ENCODE measurements at regions not wholly inside any gene's neighbourhood (a gene's known extent, or its start where the extent isn't known, plus 50 kb on each side); places are given as distances from the start of the nearest gene placed in this dataset.

DNA sequence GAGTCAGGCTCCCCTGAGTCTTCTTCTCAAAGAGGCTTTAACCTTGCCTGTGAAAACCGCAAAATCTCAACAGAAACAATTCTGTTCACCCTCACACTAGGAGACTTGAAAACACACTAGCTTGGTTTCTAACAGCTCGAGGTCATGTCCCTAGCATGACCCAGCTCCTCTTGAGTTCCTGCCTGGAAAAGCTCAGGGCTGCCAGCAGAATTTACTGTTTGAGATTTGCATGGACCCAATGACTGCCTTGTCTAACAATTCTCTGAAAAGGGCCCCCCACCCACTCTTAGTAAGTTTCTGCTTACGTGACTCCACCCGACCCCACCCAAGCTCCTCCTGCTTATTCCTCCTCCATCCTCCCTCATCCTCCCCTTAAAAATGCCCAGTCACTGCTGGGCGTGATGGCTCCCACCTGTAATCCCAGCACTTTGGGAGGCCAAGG, 85.1 kb upstream of the KMT2C start (continued):
- TF ChIP-seq, protein P1, sequence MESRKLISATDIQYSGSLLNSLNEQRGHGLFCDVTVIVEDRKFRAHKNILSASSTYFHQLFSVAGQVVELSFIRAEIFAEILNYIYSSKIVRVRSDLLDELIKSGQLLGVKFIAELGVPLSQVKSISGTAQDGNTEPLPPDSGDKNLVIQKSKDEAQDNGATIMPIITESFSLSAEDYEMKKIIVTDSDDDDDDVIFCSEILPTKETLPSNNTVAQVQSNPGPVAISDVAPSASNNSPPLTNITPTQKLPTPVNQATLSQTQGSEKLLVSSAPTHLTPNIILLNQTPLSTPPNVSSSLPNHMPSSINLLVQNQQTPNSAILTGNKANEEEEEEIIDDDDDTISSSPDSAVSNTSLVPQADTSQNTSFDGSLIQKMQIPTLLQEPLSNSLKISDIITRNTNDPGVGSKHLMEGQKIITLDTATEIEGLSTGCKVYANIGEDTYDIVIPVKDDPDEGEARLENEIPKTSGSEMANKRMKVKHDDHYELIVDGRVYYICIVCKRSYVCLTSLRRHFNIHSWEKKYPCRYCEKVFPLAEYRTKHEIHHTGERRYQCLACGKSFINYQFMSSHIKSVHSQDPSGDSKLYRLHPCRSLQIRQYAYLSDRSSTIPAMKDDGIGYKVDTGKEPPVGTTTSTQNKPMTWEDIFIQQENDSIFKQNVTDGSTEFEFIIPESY (IDR thresholded peaks at IDR 0.05; ENCODE audit: borderline replicate concordance, low read depth) = no peak
- TF ChIP-seq, protein P2, sequence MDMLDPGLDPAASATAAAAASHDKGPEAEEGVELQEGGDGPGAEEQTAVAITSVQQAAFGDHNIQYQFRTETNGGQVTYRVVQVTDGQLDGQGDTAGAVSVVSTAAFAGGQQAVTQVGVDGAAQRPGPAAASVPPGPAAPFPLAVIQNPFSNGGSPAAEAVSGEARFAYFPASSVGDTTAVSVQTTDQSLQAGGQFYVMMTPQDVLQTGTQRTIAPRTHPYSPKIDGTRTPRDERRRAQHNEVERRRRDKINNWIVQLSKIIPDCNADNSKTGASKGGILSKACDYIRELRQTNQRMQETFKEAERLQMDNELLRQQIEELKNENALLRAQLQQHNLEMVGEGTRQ (IDR thresholded peaks at IDR 0.05; ENCODE audit: borderline replicate concordance, low read depth, low read length) = no peak
- no peak for TF ChIP-seq CHD2 (IDR thresholded peaks at IDR 0.05; ENCODE audit: low read length, partially characterized antibody)
- TF ChIP-seq POLR2AphosphoS5 (IDR thresholded peaks at IDR 0.05; ENCODE audit: low read depth, low read length) = no peak
- TF ChIP-seq ELF1 (IDR thresholded peaks at IDR 0.05) = no peak
- no peak for TF ChIP-seq NFIC (IDR thresholded peaks at IDR 0.05; ENCODE audit: borderline replicate concordance)
- TF ChIP-seq, protein P3, sequence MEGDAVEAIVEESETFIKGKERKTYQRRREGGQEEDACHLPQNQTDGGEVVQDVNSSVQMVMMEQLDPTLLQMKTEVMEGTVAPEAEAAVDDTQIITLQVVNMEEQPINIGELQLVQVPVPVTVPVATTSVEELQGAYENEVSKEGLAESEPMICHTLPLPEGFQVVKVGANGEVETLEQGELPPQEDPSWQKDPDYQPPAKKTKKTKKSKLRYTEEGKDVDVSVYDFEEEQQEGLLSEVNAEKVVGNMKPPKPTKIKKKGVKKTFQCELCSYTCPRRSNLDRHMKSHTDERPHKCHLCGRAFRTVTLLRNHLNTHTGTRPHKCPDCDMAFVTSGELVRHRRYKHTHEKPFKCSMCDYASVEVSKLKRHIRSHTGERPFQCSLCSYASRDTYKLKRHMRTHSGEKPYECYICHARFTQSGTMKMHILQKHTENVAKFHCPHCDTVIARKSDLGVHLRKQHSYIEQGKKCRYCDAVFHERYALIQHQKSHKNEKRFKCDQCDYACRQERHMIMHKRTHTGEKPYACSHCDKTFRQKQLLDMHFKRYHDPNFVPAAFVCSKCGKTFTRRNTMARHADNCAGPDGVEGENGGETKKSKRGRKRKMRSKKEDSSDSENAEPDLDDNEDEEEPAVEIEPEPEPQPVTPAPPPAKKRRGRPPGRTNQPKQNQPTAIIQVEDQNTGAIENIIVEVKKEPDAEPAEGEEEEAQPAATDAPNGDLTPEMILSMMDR (IDR thresholded peaks at IDR 0.05) = no peak
- TF ChIP-seq MEF2A (IDR thresholded peaks at IDR 0.05; ENCODE audit: borderline replicate concordance, low read depth) = no peak
- TF ChIP-seq NRF1 (IDR thresholded peaks at IDR 0.05; ENCODE audit: low read depth, low read length) = no peak
- TF ChIP-seq, protein P4, sequence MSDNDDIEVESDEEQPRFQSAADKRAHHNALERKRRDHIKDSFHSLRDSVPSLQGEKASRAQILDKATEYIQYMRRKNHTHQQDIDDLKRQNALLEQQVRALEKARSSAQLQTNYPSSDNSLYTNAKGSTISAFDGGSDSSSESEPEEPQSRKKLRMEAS (IDR thresholded peaks at IDR 0.05; ENCODE audit: low read depth) = no peak

DNA sequence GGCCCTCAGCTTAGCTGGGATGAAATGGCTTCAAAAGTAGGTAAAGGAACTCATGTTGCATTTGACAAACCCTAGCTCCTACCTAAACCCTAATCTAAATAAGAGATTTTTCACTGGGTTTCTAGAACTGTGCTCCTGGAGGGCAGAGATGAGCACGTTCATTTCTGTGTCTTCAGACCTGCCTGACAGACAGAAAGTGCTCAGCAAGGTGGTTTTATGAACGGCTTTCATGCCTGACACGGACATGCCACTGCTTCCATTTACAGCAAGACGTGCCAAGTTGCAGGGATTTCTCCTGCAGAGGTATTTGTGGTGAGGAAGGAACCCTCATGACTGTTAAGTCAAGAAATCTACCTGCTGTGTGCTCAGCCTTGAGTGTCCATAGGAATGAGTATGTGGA, 83.5 kb upstream of the KMT2C start:
- H3K27me3 ChIP-seq (ENCODE audit: insufficient read depth) = no peaks in the 10 kb centered on the region
- no peak overlapping the region for H2AFZ ChIP-seq (ENCODE audit: low read depth)
- POLR2A ChIA-PET = no interaction called here
- DNase-seq = no peak
- no peak overlapping the region for H3K4me3 ChIP-seq (ENCODE audit: low read depth in 2 of 2, low read length in 1 of 2)
- no peaks in the 10 kb centered on the region for H3K79me2 ChIP-seq (ENCODE audit: insufficient read depth)
- no peaks in the 10 kb centered on the region for H4K20me1 ChIP-seq (ENCODE audit: insufficient read depth)
- no peaks in the 10 kb centered on the region for H3K9me2 ChIP-seq
- no peak overlapping the region for H3K27ac ChIP-seq (ENCODE audit: low read depth in 2 of 2, low read length in 1 of 2)
- TF ChIP-seq GABPA (IDR thresholded peaks at IDR 0.05; ENCODE audit: low read depth) (no peak), SMC3 (IDR thresholded peaks at IDR 0.05; ENCODE audit: low read depth, low read length) (no peak)
- WGBS (ENCODE audit: low lambda C conversion rate) = 24% methylated on average over 4 of the region's 4 CpGs
- H3K36me3 ChIP-seq (replicated peaks in 1 of 2; ENCODE audit: control insufficient read depth in 1 of 2, insufficient read depth in 2 of 2, low read length in 1 of 2) = no peaks in the 10 kb centered on the region
- no peak overlapping the region for H3K4me2 ChIP-seq
- H3F3A ChIP-seq (replicated peaks; ENCODE audit: insufficient read depth) = no peaks in the 10 kb centered on the region
- CTCF ChIA-PET = interaction anchor here (1.5 kb wide), 1 partner anchor 10 kb away, joined by 3 read pairs; no protein-coding TSS in a partner anchor
- H3K9me3 ChIP-seq = no peaks in the 10 kb centered on the region
- H3K4me1 ChIP-seq (ENCODE audit: control insufficient read depth in 1 of 2, insufficient read depth in 2 of 2, low read depth in 1 of 2, low read length in 1 of 2) = peaks cover 0 to 7% of the 10 kb centered on the region in 2 experiments; a peak in 1 of 4 replicates
- H3K9ac ChIP-seq = no peak overlapping the region

All from SK-N-SH (cell line).